Dermis microvascular lymphatic vessel endothelial cell (primary cell): ENCODE measurements at regions not wholly inside any gene's neighbourhood (a gene's known extent, or its start where the extent isn't known, plus 50 kb on each side); places are given as distances from the start of the nearest gene placed in this dataset.
"Not testable (repeated sequence)": the region's sequence is repeated elsewhere in the genome, so short reads cannot be mapped to it uniquely, and the experiment has no call there.

Source experiments
- DNase-seq, 2 donors: peaks; one replicate each; pipeline versions ENCODE4 v3.0.0 to v3.0.0-alpha.2; 2010; ENCODE audit warnings: low read depth in 2 of 2

GRCh38 chr10:23493711-23494110 lies 54.8 kb downstream of the OTUD1 start:
- DNase-seq, result no peak

- DNase-seq, result no peak
These were observed 57.9 kb downstream of the OTUD1 start for GRCh38 chr10:23496727-23497126.

DNA sequence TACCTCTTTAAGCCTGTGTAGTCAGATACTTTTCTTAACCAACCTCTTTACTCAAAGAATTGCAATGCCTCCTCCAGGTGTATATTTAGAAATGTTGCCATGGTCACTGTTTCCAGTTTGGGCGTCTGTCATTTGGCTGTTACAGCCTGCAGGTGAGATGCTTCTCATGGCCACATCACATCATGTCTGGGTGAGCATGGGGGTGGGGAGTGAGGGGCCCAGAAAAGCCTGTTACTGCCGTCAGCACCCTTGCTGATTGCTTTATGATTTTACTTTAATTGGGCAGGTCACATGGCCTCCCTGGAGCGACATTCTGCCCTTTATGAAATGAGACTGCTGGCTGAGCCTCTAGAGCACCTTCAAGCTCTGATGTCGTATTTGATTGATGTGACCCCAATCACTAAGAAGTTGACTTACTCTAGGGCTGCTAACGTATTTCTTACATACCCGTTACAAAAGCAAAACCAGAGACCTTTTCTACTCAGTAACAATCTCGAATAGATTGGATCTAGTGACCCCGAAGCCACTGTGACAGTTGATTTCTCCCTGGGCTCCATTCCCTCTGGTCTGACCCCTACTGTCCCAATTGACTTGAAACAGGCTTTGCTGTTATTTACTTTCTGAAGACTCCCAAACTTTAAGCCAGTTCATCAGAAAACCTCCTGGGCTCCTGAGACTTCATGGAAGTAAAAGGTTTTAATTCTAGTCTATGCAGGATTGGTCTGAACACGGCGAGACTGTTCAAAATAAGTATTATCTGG lies 60.7 kb downstream of the OTUD1 start:
- DNase-seq, result no peak

DNA sequence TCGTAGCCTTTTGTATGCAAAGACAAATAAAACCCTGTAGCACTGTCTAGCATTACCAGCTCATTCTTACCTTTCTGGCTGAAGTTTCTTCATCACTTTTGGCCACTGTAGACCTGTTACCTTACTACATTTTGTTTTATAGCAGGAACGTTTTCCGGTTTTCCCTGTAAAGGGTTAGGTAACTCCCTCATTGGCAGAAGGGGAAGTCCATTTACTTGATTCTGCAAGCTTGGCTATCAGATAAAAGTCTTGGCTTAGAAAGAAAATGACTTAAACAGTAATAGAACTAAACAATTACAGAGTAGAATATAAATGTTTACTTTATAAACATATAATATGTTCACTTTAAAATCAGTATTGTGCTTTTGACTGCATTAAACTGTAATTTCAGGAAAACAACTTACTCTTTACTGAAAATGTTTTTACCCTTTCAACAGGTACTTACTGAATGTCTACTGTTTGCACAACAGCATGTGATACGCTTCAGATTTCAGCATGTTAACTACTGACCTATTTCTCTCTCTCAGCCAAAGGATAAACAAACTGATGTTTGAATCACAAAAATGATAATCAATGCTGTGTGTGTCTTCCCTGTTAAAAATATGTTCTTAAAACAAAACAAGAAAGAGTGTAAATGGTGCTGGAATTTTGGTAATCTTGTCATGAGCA lies 67.1 kb downstream of the OTUD1 start:
- no peak for DNase-seq

- peak in 1 of 2 donors; percentile 1 for DNase-seq
These were observed 73.6 kb downstream of the OTUD1 start for GRCh38 chr10:23512355-23513058.

DNA sequence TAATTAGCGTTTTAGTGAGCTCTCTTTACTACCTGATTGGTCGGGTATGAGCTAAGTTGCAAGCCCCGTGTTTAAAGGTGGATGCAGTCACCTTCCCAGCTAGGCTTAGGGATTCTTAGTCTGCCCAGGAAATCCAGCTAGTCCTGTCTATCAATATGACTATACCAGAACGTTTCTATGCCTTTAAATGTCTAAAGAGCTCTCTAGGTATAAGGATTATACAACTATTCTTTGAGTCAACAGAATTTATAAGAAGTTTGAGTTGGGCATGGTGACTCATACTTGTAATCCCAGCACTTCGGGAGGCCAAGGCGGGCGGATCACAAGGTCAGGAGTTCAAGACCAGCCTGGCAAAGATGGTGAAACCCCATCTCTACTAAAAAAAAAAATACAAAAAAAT lies 74.7 kb downstream of the OTUD1 start:
- not testable (repeated sequence) for DNase-seq

GRCh38 chr10:23514321-23514720 lies 75.4 kb downstream of the OTUD1 start:
- DNase-seq, result no peak

- DNase-seq, result peak; percentile 2 to 5
These were observed 77.7 kb downstream of the OTUD1 start for GRCh38 chr10:23516530-23516929.

GRCh38 chr10:23517155-23517554 lies 78.3 kb downstream of the OTUD1 start:
- no peak for DNase-seq

GRCh38 chr10:23521735-23522134 lies 82.9 kb downstream of the OTUD1 start:
- no peak for DNase-seq

GRCh38 chr10:23522345-23522744 lies 83.5 kb downstream of the OTUD1 start:
- DNase-seq, result no peak

DNA sequence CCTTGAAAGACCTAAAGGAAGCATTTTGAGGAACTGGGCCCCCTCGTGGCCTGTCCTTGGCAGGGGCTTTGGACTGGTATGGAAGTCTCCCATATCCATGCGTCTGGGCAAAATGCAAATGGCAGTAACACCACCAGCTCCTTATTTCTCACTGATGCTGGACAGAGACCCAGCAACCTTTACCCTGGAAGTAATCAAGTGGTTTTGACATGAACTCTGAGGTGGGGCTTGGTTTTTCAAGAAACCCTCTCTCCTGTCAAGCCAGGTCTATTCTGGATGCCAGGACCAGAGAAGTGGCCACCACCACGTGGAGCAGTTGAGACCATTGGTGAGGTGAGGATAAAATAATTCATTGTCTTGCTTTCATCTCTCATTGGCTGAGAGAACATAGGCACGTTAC lies 84.4 kb downstream of the OTUD1 start:
- DNase-seq, result no peak

DNA sequence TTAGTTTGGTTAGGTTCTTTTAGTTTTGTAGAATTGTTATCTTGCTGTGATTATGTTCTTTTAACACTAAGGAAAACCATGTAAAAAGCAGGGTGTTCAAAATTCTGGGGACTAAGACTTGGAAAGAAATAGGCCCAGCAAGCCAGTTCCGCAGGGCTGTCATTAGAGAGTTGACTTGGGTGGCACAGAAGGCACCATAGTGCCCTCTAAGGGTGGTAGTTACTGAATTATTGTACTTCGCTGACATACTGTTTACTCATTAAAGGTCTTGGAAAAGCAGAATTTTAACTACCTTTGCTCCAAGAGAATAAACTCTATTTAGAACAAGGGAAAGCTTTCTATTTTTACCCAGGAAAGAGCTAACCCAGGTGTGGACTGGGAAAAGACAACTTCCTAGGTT lies 86.5 kb downstream of the OTUD1 start:
- DNase-seq, result peak; percentile 38 to 51

- DNase-seq, result no peak
These were observed 89.5 kb downstream of the OTUD1 start for GRCh38 chr10:23528419-23528818.

- no peak for DNase-seq
These were observed 90.8 kb downstream of the OTUD1 start for GRCh38 chr10:23529625-23530024.

DNA sequence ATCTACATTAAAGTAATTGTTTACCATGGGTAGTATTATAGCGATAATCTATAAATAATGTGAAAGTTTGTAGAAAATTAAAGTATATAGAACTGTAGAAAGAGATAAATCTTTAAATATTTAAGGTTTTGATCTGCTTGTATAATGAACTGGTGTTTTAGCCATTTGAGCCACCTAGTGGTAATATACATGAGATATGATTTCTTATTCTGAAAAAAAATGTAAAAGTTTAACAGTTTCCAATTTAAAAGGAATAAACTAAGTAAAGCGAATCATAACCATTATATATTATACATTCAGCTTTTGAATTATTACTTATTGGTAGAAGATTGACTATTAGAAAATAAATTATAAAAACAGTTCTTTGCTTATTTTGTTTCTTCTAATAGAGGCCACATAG lies 91.2 kb downstream of the OTUD1 start:
- peak; percentile 4 to 19 for DNase-seq

GRCh38 chr10:23533212-23533611 lies 94.3 kb downstream of the OTUD1 start:
- no peak for DNase-seq

DNA sequence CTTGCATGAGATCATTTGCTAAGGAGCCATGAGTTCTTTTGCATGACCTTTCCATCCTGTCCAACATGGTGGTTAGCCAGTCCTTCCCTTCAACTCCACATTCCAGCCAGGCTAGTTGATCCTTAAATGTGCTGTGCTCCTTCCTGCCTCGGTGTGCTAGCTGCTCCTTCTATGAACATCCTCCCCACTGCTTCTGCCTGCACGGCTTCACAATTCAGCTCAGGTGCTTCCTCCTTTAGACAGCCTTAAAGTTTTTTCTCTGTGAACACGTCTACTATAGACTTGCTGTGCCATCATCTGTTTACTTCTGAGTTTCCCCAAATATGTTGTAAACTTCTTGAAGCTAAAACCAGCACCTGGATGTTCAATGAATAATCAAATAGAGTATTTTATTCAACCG lies 95.5 kb downstream of the OTUD1 start:
- no peak for DNase-seq

DNA sequence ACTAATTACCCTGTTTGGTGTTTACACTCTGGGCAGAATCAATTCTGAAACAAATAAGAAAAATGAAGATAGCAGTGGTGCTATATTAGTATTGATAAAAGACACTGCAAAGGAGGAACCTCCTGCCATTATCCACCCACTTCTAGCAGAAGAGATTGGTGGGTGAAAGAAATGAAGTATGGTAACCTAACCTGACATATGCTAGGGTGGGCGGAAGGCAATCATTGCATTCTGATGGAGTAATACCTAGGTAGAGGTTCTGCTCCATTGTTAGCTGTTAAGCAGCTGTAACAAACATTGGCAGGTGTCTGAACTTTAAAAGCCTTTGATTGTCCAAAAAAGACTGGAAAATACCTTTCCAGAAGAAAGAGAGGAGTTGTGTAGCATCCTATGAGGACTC lies 95.9 kb downstream of the OTUD1 start:
- no peak for DNase-seq

- no peak for DNase-seq
These were observed 96.5 kb downstream of the OTUD1 start for GRCh38 chr10:23535381-23535780.

GRCh38 chr10:23538968-23539367 lies 100.1 kb downstream of the OTUD1 start:
- DNase-seq, result no peak

DNA sequence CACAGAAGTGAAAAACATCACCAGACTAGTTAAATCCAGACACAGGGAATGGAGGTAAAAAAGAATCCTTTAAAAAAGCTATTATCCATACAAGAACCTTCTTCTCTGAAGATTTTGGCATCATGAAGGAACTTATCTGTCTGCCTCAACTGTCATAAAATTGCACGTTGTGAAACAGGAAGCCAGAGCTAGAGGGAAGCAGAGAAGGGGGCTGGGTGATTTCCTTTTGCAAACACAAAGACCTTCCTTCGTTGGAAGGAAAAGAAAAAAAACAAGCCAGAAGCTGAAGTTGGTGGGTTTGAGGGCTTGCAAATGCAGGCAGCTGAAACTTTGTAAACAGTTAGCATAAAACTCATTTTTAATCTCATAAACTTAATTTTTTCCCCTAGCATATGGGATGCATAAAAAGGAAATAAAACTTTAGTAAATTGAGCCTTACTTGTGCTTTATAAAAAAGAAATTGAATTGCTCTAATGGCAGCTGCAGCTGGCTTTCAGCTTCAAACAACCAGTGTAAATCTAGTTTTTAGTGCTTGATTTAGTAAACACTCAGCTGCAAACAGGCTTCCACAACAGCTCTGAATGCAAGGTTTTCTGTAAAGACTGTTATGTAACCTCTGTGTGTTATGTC lies 101.6 kb downstream of the OTUD1 start:
- DNase-seq, result no peak
